Central memory CD4-positive, alpha-beta T cell (primary cell): ENCODE measurements at regions not wholly inside any gene's neighbourhood (a gene's known extent, or its start where the extent isn't known, plus 50 kb on each side); places are given as distances from the start of the nearest gene placed in this dataset.
"Not testable (repeated sequence)": the region's sequence is repeated elsewhere in the genome, so short reads cannot be mapped to it uniquely, and the experiment has no call there.

Experiments
- DNase-seq: peaks from one replicate; pipeline ENCODE4 v3.0.0; 2022

DNA sequence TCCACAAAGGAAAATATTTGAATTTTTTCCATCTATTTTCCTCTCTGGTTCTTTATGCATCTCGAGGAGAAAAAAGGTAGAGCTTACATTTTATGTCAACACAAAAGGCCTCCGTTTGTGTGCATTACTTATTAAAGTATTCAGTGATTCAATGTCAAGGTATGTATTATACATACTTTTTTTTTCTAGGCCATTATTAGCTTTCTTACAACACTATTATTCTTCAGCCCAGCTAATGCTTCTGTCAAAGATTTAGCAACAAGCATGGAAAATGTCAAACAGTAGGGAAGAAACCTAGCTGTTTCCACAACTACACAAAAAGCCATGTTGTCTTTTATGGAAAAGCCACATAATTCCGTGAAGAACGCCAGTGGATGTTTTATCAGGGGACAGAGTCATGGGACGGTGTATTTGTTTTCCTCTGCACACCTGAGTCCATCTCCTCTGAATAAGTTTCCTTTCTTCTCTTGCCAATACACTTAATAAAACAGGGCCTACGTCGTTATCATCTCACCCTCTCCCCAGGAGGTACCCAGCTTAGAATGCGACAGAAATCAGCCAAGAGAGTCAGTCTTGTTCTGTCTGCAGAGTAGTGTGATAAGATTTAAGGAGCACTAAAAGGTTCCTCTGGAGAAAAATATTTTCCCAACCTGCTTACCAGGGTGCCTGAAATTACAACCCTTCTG is 209.7 kb upstream of the AUTS2 start:
- no peak for DNase-seq

- DNase-seq: no peak
Observed at GRCh38 chr7:69389216-69389615, 209.1 kb upstream of the AUTS2 start.

GRCh38 chr7:69393912-69394311 is 204.4 kb upstream of the AUTS2 start:
- DNase-seq: not testable (repeated sequence)

GRCh38 chr7:69395061-69395714 is 203.1 kb upstream of the AUTS2 start:
- no peak for DNase-seq

GRCh38 chr7:69398986-69399385 is 199.3 kb upstream of the AUTS2 start:
- DNase-seq: no peak

- DNase-seq: no peak
Observed at GRCh38 chr7:69399401-69399800, 198.9 kb upstream of the AUTS2 start.

- no peak for DNase-seq
Observed at GRCh38 chr7:69402696-69403095, 195.6 kb upstream of the AUTS2 start.

- DNase-seq: no peak
Observed at GRCh38 chr7:69403169-69403568, 195.1 kb upstream of the AUTS2 start.

DNA sequence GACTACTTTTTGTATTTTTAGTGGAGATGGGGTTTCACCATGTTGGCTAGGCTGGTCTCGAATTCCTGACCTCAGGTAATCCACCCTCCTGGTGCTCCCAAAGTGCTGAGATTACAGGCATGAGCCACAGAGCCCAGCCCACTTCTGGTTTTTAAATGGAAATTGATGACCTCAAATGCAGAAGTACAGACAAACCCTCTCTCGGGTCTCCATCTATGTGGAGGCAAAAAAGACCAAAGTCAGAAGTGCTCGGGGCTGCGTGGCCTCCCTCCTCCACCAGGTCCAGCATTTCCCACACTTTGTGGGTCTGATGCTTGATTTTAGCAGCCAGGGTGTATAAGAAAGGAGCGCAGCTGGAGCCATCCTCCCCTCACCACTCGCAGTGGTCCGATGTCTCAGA is 187.3 kb upstream of the AUTS2 start:
- DNase-seq: no peak

DNA sequence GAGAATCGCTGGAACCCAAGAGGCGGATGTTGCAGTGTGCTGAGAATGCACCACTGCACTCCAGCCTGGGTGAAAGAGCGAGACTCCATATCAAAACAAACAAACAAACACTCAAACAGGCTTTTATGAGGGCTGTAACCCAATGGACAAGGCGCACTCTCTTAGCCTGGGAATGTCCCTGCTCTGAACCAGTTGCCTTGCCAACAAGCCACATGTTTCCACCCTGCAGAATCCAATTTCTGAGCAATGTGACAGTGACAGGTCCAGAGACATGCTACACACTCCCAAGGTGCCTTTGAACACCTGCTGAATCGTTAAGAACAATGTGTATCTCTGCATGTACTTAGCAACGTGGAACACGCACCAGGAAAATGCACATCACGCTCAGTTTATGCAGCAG is 186.8 kb upstream of the AUTS2 start:
- DNase-seq: no peak

GRCh38 chr7:69412331-69413146 is 185.7 kb upstream of the AUTS2 start:
- DNase-seq: no peak

GRCh38 chr7:69414555-69414954 is 183.7 kb upstream of the AUTS2 start:
- DNase-seq: no peak

DNA sequence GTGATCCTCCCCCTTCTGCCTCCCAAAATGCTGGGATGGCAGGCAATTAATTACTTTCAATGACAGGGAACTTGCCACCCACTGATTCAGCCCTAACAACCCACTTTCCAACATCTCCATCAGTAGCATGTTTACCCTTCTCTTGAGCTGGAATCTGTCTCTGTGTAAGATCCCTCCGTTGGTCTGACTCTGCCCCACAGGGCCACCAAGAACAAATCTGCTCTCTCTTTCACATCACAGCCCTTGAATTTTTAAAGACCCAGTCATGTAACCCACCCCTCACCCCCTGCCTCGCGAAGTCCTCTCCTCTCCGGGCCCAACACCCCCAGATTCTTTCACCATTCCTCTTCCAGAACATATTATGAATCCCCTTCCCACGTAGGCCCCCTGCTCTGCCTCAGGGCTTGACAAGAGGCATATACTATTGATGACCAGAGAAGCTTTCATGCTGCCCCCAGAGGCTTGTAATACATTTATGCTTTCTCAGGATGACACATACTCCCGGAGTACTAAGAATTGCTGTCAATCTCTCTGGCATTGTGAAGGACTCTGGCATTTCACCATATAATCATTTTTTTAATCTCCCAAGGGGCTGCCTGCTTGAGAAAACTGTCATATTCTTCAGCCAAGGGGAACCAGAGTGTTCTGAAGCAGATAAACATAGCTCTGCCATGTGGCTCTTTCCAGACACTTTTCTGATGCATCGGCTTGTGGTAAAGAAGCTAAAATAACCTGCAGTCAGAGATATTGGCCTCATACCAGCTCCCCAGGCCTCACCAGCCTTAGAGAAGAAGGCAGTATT is 179.2 kb upstream of the AUTS2 start:
- DNase-seq: no peak

GRCh38 chr7:69419934-69420333 is 178.3 kb upstream of the AUTS2 start:
- DNase-seq: no peak

GRCh38 chr7:69422574-69422985 is 175.7 kb upstream of the AUTS2 start:
- no peak for DNase-seq

GRCh38 chr7:69426705-69427104 is 171.6 kb upstream of the AUTS2 start:
- DNase-seq: no peak

- no peak for DNase-seq
Observed at GRCh38 chr7:69428089-69428488, 170.2 kb upstream of the AUTS2 start.

GRCh38 chr7:69429911-69430383 is 168.3 kb upstream of the AUTS2 start:
- no peak for DNase-seq

- no peak for DNase-seq
Observed at GRCh38 chr7:69430384-69431021, 167.8 kb upstream of the AUTS2 start.

GRCh38 chr7:69431626-69432025 is 166.6 kb upstream of the AUTS2 start:
- DNase-seq: no peak

- not testable (repeated sequence) for DNase-seq
Observed at GRCh38 chr7:69432276-69432675, 166.0 kb upstream of the AUTS2 start.

GRCh38 chr7:69433081-69433480 is 165.2 kb upstream of the AUTS2 start:
- DNase-seq: no peak
